ENCODE measurements at regions not wholly inside any gene's neighbourhood (a gene's known extent, or its start where the extent isn't known, plus 50 kb on each side); places are given as distances from the start of the nearest gene placed in this dataset.

GRCh38 chr22:47380692-47381091 is 618.2 kb downstream of the TBC1D22A start:
- TF ChIP-seq CTCF (IDR thresholded peaks at IDR 0.05; ENCODE audit: low read depth, low read length) (no peak), POLR2A (IDR thresholded peaks at IDR 0.05; ENCODE audit: extremely low read depth, insufficient read length) (no peak)

All from NB4 (cell line).